Erythroblast (primary cell): ENCODE measurements at regions not wholly inside any gene's neighbourhood (a gene's known extent, or its start where the extent isn't known, plus 50 kb on each side); places are given as distances from the start of the nearest gene placed in this dataset.
"Not testable (repeated sequence)": the region's sequence is repeated elsewhere in the genome, so short reads cannot be mapped to it uniquely, and the experiment has no call there.

ENCODE experiments used
- DNase-seq, 2 experiments: peaks; one replicate each; lab custom pipeline; 2025; lab: John Stamatoyannopoulos, UW
- GATA1 ChIP-seq: IDR thresholded peaks from 2 replicates; pipeline ENCODE4 v1.6.1; 2011; ENCODE audit warnings: low read depth, mild to moderate bottlenecking, control low read depth, low read length, moderate library complexity
- POLR2A ChIP-seq: IDR thresholded peaks from 2 replicates; pipeline ENCODE4 v1.6.1; 2011; ENCODE audit warnings: mild to moderate bottlenecking, low read length

DNA sequence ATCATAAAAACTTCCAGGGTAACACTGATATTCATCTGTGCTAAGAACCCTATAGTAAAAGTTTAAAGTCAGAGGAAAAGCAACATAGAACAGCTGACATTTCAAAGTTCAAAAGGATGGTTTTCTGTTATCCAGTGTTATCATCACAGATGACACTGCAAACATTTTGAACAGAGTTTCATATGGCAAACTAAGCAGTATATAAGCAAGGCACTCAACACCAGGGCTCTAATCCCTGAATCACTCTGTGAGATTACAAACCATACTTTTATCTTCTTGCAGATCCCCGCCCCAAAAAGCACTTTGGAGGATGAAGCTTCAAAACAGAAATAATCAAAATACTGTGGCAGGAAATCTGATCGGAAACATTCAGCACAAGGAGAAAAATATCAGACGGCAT is 508.2 kb upstream of the KIF2B start:
- DNase-seq: no peak
- no peak for TF ChIP-seq POLR2A
- TF ChIP-seq GATA1: no peak

- TF ChIP-seq GATA1 (no peak), POLR2A (no peak)
- no peak for DNase-seq
Observed at GRCh38 chr17:53313746-53314145, 509.0 kb upstream of the KIF2B start.

GRCh38 chr17:53278466-53278865 is 544.3 kb upstream of the KIF2B start:
- DNase-seq: no peak
- TF ChIP-seq POLR2A (no peak), GATA1 (no peak)

DNA sequence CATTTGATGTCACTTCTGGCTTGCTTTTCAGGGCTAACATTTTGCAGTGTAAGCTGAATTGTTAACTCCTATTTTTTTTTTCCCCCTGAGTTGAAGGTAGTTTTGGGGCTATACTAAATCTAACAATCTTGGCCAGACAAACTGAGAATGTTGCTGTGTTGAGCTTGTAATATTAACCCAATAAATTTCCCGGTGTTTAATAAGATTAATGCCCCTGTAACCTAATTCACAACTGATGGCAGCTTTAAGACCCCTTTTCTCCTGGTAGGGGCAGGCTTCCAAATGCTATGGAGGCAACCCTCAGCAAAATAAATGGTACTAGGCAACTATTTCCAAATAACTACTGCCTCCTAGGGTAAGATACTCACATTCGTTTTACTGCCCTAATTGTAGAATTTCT is 549.6 kb upstream of the KIF2B start:
- DNase-seq: no peak
- TF ChIP-seq GATA1 (no peak), POLR2A (no peak)

- TF ChIP-seq POLR2A: no peak
- TF ChIP-seq GATA1: no peak
- no peak for DNase-seq
Observed at GRCh38 chr17:53270936-53271335, 551.8 kb upstream of the KIF2B start.

GRCh38 chr17:53264730-53265129 is 558.0 kb upstream of the KIF2B start:
- TF ChIP-seq GATA1 (no peak), POLR2A (no peak)
- DNase-seq: no peak

GRCh38 chr17:53253956-53254597 is 568.6 kb upstream of the KIF2B start:
- no peak for DNase-seq
- TF ChIP-seq POLR2A (no peak), GATA1 (no peak)

- no peak for DNase-seq
- TF ChIP-seq POLR2A (no peak), GATA1 (no peak)
Observed at GRCh38 chr17:53249036-53249435, 573.7 kb upstream of the KIF2B start.

GRCh38 chr17:53234138-53234537 is 588.6 kb upstream of the KIF2B start:
- no peak for DNase-seq
- TF ChIP-seq GATA1 (no peak), POLR2A (no peak)

DNA sequence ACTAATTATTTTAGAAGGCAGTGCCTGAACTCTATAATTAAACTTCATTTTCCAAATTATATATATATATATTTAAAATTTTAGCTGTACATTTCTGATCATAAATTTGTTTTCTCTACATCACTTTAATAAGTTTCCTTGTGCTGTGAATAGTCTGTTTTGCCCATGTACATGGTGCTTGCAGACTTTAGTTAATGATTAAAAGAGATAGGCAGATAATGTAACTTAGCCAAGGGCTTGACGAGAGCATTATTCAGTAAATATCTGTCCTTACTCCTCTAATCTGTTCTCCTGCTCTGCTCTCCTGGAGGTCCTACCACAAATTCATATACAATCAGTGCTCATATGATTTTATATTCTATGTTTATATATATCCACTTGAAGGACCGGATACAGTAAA is 595.2 kb upstream of the KIF2B start:
- no peak for TF ChIP-seq GATA1
- TF ChIP-seq POLR2A: no peak
- DNase-seq: no peak

- DNase-seq: no peak
- TF ChIP-seq GATA1: no peak
- TF ChIP-seq POLR2A: no peak
Observed at GRCh38 chr17:53227111-53227510, 595.6 kb upstream of the KIF2B start.

DNA sequence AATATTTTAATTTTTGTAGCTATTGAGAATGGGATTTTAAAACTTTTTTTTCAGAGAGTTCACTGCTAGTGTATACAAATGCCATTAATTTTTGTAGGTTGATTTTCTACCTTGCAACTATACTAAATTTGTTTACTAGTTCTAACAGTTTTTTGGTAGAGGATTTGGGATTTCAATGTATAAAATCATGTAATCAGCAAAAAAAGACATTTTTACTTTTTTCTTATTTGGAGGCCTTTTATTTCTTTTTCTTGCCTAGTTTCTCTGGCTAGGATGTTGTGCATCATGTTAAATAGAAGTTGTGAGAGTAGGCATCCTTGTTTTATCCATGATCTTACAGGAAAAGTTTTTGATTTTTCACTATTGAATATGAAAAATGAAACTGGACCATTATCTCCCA is 602.9 kb upstream of the KIF2B start:
- DNase-seq: no peak
- TF ChIP-seq POLR2A: no peak
- no peak for TF ChIP-seq GATA1

- TF ChIP-seq POLR2A: no peak
- TF ChIP-seq GATA1: no peak
- no peak for DNase-seq
Observed at GRCh38 chr17:53218723-53219122, 604.0 kb upstream of the KIF2B start.

GRCh38 chr17:53217311-53217710 is 605.4 kb upstream of the KIF2B start:
- TF ChIP-seq POLR2A (no peak), GATA1 (no peak)

GRCh38 chr17:53208935-53209334 is 613.8 kb upstream of the KIF2B start:
- DNase-seq: not testable (repeated sequence)

More at GRCh38 chr17:53217311-53217710, 605.4 kb upstream of the KIF2B start:
- no peak for DNase-seq
